ENCODE measurements at regions not wholly inside any gene's neighbourhood (a gene's known extent, or its start where the extent isn't known, plus 50 kb on each side); places are given as distances from the start of the nearest gene placed in this dataset.

DNA sequence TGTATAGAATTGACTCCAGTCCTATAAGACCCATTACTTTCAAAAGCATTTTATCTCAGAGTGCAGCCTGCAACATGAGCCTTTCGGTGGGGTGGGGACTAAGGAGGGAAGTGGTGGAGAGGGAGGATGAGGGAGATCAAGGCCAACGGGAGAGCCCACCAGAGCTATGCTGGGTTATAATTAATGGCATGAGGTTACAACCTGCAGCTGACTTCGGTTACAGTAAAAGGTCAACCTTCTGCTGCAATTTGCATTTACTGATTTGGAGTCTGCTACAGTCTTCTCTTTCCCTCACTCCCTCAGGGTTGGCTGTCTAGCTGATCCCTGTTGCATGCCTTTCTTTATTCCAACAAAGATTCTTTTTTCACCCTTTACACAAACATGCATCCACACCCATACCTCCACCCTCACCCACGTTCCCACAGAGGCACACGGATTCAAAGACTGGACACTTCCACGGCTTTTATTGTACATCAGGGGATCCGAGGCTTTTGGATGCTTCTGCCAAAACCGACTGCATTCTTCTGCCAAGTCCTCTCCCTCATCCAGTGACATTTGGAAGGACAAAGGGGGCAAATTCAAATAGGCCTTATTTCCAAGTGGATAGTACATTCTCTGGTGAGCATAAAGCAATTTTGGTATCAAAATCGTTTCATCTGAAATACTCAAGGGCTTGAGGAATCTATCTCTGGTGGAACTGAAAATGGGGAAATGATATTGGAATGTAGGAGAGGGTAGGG is 381.2 kb downstream of the NFIB start:
- TF ChIP-seq, protein P1, sequence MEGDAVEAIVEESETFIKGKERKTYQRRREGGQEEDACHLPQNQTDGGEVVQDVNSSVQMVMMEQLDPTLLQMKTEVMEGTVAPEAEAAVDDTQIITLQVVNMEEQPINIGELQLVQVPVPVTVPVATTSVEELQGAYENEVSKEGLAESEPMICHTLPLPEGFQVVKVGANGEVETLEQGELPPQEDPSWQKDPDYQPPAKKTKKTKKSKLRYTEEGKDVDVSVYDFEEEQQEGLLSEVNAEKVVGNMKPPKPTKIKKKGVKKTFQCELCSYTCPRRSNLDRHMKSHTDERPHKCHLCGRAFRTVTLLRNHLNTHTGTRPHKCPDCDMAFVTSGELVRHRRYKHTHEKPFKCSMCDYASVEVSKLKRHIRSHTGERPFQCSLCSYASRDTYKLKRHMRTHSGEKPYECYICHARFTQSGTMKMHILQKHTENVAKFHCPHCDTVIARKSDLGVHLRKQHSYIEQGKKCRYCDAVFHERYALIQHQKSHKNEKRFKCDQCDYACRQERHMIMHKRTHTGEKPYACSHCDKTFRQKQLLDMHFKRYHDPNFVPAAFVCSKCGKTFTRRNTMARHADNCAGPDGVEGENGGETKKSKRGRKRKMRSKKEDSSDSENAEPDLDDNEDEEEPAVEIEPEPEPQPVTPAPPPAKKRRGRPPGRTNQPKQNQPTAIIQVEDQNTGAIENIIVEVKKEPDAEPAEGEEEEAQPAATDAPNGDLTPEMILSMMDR (IDR thresholded peaks at IDR 0.05): no peak
- no peak for TF ChIP-seq POLR2A (IDR thresholded peaks at IDR 0.05)

All from thyroid gland (tissue), 4 donors.